BLaER1 (cell line): ENCODE measurements at regions not wholly inside any gene's neighbourhood (a gene's known extent, or its start where the extent isn't known, plus 50 kb on each side); places are given as distances from the start of the nearest gene placed in this dataset.

Source experiments
- H3K27ac ChIP-seq: shearing (Covaris generic); formaldehyde crosslinking; 2 replicates; pipeline ENCODE4 v1.8.1; 2022
- H3K27me3 ChIP-seq: shearing (Covaris generic); formaldehyde crosslinking; 2 replicates; pipeline ENCODE4 v1.8.1; 2022
- H3K36me3 ChIP-seq: shearing (Covaris generic); formaldehyde crosslinking; 2 replicates; pipeline ENCODE4 v1.8.1; 2022
- H3K4me1 ChIP-seq: shearing (Covaris generic); formaldehyde crosslinking; 2 replicates; pipeline ENCODE4 v1.8.1; 2022
- H3K4me2 ChIP-seq: shearing (Covaris generic); formaldehyde crosslinking; 2 replicates; pipeline ENCODE4 v1.8.1; 2022
- H3K4me3 ChIP-seq: shearing (Covaris generic); formaldehyde crosslinking; 2 replicates; pipeline ENCODE4 v1.8.1; 2022
- H3K9ac ChIP-seq: shearing (Covaris generic); formaldehyde crosslinking; 2 replicates; pipeline ENCODE4 v1.8.1; 2022
- H3K9me3 ChIP-seq: shearing (Covaris generic); formaldehyde crosslinking; 2 replicates; pipeline ENCODE4 v1.8.1; 2022
- H4K20me1 ChIP-seq: shearing (Covaris generic); formaldehyde crosslinking; 2 replicates; pipeline ENCODE4 v1.8.1; 2022
- Cebpa-rat ChIP-seq: shearing (Covaris generic); IDR thresholded peaks from 2 replicates; pipeline ENCODE4 v1.8.1; 2022

DNA sequence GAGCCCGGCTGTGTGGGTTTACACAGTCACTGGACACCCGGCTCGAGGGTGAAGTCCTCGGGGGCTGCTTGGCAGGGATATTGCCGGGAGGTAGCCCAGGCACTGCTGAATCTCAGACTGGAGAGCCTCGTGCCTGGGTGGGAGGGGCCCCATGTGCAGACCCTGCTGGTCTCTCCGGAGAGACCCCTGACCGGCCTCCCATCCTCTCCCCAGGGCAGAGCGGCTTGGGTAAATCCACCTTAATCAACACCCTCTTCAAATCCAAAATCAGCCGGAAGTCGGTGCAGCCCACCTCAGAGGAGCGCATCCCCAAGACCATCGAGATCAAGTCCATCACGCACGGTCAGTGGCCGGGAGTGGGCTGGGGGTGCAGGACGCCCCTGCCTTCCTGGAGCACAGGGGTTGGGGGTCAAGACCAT lies 346.5 kb downstream of the SEC14L1 start:
- peaks cover 99% of the 10 kb centered on the region for H3K36me3 ChIP-seq
- H3K27ac ChIP-seq, result no peak overlapping the region
- H3K9me3 ChIP-seq, result no peaks in the 10 kb centered on the region
- no peaks in the 10 kb centered on the region for H3K27me3 ChIP-seq
- no peak overlapping the region for H3K9ac ChIP-seq
- H3K4me3 ChIP-seq, result no peak overlapping the region
- peak overlapping the region; percentile 74; the same call in 1 of the 2 replicates for H3K4me2 ChIP-seq
- no peak for TF ChIP-seq Cebpa-rat
- peaks cover 100% of the 10 kb centered on the region for H4K20me1 ChIP-seq
- peaks cover 93% of the 10 kb centered on the region for H3K4me1 ChIP-seq

DNA sequence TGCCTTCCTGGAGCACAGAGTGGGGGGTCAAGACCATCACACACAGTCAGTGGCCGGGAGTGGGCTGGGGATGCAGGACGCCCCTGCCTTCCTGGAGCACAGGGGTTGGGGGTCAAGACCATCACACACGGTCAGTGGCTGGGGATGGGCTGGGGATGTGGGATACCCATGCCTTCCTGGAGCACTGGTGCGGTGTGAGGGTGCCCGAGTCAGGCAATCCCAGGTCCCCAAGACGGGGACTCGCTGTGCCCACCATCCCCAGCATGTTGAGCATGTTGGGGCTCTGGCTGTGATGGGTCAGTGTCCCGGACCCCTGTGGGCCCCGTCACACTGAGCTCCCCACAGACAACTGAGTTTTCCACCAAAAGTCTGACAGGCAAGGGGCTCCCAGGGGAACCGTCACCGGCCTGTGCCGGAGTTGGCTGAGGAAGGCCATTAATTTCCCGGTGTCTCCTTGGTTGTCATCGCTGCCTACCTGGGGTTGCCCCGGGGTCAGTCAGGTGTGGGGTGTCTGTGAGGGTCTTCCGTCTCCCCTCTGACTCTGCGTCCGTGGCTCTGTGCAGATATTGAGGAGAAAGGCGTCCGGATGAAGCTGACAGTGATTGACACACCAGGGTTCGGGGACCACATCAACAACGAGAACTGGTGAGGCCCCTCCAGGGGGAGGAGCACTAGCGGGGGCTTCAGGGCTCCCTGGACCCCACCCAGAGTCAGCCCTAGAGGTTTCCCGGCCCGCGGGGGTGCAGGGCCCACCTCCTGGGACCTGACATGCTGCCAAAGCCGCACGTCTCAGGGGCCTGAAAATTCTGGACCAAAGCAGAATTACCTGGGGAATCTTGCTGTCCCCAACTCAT lies 347.1 kb downstream of the SEC14L1 start:
- no peak overlapping the region for H3K4me3 ChIP-seq
- H3K4me2 ChIP-seq, result peak overlapping the region; percentile 74
- peaks cover 100% of the 10 kb centered on the region for H4K20me1 ChIP-seq
- H3K9me3 ChIP-seq, result no peaks in the 10 kb centered on the region
- peak overlapping the region; percentile 24; the same call in 1 of the 2 replicates for H3K9ac ChIP-seq
- peaks cover 99% of the 10 kb centered on the region for H3K36me3 ChIP-seq
- H3K27ac ChIP-seq, result no peak overlapping the region
- TF ChIP-seq Cebpa-rat, result no peak
- no peaks in the 10 kb centered on the region for H3K27me3 ChIP-seq
- peaks cover 93% of the 10 kb centered on the region for H3K4me1 ChIP-seq

- TF ChIP-seq Cebpa-rat, result no peak
- Histone ChIP-seq H3K4me1 (peaks cover 93% of the 10 kb centered on the region), H3K9me3 (no peaks in the 10 kb centered on the region), H3K27ac (peak overlapping the region; percentile 52; the same call in 1 of the 2 replicates), H3K4me2 (peak overlapping the region; percentile 74), H3K9ac (0 out of 2 replicates have a peak overlapping the region, but pooled peaks have one; percentile 24), H3K27me3 (no peaks in the 10 kb centered on the region), H3K36me3 (peaks cover 99% of the 10 kb centered on the region), H4K20me1 (peaks cover 99% of the 10 kb centered on the region), H3K4me3 (no peak overlapping the region)
Observed at GRCh38 chr17:77488531-77489238, 347.9 kb downstream of the SEC14L1 start.

- TF ChIP-seq Cebpa-rat, result no peak
- H3K27me3 ChIP-seq, result no peaks in the 10 kb centered on the region
- H3K36me3 ChIP-seq, result peaks cover 99% of the 10 kb centered on the region
- H4K20me1 ChIP-seq, result peaks cover 97% of the 10 kb centered on the region
- peak overlapping the region; percentile 74 for H3K4me2 ChIP-seq
- no peaks in the 10 kb centered on the region for H3K9me3 ChIP-seq
- H3K4me3 ChIP-seq, result no peak overlapping the region
- H3K4me1 ChIP-seq, result peaks cover 96% of the 10 kb centered on the region
- no peak overlapping the region for H3K9ac ChIP-seq
- peak overlapping the region; percentile 52 for H3K27ac ChIP-seq
Observed at GRCh38 chr17:77489239-77489892, 348.6 kb downstream of the SEC14L1 start.

DNA sequence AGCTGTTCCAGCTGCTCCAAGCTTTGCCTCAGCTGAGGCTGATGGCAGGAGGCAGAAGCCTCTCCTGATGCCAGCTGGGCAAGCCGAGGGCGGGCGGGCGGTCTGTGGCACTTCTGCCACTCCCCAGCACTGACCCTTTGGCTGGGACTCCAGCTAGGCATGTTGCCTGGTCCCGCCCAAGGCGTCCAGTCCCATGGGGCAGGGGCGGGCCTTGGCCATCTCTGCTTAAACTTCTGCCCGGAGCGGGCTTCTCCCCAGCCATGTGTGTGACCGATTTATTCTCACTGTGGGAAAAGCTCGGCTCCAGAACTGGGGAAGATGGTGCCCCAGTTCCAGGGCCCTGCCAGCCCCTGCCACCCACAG lies 349.1 kb downstream of the SEC14L1 start:
- peak overlapping the region; percentile 74 for H3K4me2 ChIP-seq
- H3K9ac ChIP-seq, result 0 out of 2 replicates have a peak overlapping the region, but pooled peaks have one; percentile 6
- H3K36me3 ChIP-seq, result peaks cover 99% of the 10 kb centered on the region
- no peaks in the 10 kb centered on the region for H3K9me3 ChIP-seq
- H3K27me3 ChIP-seq, result no peaks in the 10 kb centered on the region
- no peak for TF ChIP-seq Cebpa-rat
- H3K4me3 ChIP-seq, result no peak overlapping the region
- H3K4me1 ChIP-seq, result peaks cover 100% of the 10 kb centered on the region
- peaks cover 96% of the 10 kb centered on the region for H4K20me1 ChIP-seq
- peak overlapping the region; percentile 52 for H3K27ac ChIP-seq

- H4K20me1 ChIP-seq, result peaks cover 96% of the 10 kb centered on the region
- peaks cover 100% of the 10 kb centered on the region for H3K4me1 ChIP-seq
- no peaks in the 10 kb centered on the region for H3K27me3 ChIP-seq
- H3K27ac ChIP-seq, result 0 out of 2 replicates have a peak overlapping the region, but pooled peaks have one; percentile 30
- peaks cover 98% of the 10 kb centered on the region for H3K36me3 ChIP-seq
- no peak overlapping the region for H3K4me3 ChIP-seq
- H3K9ac ChIP-seq, result 0 out of 2 replicates have a peak overlapping the region, but pooled peaks have one; percentile 6
- H3K9me3 ChIP-seq, result no peaks in the 10 kb centered on the region
- TF ChIP-seq Cebpa-rat, result no peak
- peak overlapping the region; percentile 74 for H3K4me2 ChIP-seq
Observed at GRCh38 chr17:77490361-77491183, 349.8 kb downstream of the SEC14L1 start.

DNA sequence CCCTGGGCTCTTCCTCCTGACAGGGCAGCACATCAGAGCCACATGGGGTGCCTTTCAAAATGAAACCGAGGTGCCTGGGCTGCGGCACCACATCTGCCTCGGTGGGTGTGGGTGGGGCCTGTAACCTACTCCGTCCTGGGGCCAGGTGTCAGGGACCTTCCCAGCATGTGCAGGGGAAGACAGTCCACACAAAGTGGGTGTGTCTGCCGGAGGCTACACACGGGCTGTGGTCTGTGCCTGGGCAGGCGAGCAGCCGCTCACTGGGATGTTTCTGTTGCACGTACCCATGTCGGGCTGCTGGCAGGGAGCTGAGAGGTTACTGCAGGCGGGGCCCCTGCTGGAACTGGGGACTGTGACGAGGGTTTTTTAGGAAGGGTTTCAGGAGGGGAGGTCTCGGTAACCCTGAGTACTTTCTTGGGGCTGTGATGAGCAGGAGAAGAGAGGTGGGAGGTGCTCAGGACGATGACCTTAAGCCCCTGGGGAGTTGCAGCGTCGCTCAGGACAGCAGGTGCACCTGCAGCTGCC lies 351.2 kb downstream of the SEC14L1 start:
- TF ChIP-seq Cebpa-rat, result no peak
- Histone ChIP-seq H3K36me3 (peaks cover 98% of the 10 kb centered on the region), H3K9me3 (no peaks in the 10 kb centered on the region), H3K27me3 (no peaks in the 10 kb centered on the region), H3K4me2 (peak overlapping the region; percentile 74), H4K20me1 (peaks cover 92% of the 10 kb centered on the region), H3K27ac (peak overlapping the region; percentile 5; the same call in 1 of the 2 replicates), H3K4me3 (no peak overlapping the region), H3K9ac (no peak overlapping the region), H3K4me1 (peaks cover 88% of the 10 kb centered on the region)

GRCh38 chr17:77492446-77493237 lies 351.9 kb downstream of the SEC14L1 start:
- no peak for TF ChIP-seq Cebpa-rat
- peak overlapping the region; percentile 74 for H3K4me2 ChIP-seq
- H3K27me3 ChIP-seq, result no peaks in the 10 kb centered on the region
- 0 out of 2 replicates have a peak overlapping the region, but pooled peaks have one; percentile 11 for H3K9ac ChIP-seq
- H3K36me3 ChIP-seq, result peaks cover 98% of the 10 kb centered on the region
- H3K27ac ChIP-seq, result peak overlapping the region; percentile 20; the same call in 1 of the 2 replicates
- H3K9me3 ChIP-seq, result no peaks in the 10 kb centered on the region
- peaks cover 88% of the 10 kb centered on the region for H4K20me1 ChIP-seq
- H3K4me3 ChIP-seq, result no peak overlapping the region
- H3K4me1 ChIP-seq, result peaks cover 82% of the 10 kb centered on the region
